RWPE2 (cell line): ENCODE measurements at regions not wholly inside any gene's neighbourhood (a gene's known extent, or its start where the extent isn't known, plus 50 kb on each side); places are given as distances from the start of the nearest gene placed in this dataset.

Experiments
- ATAC-seq: fragments of 200-7000 bp; cut with Tn5 transposase; 3 replicates; pipeline ENCODE4 v1.9.1; 2021; ENCODE audit warnings: low read depth
- DNase-seq: peaks from one replicate; pipeline ENCODE4 v3.0.0-alpha.2; 2020; ENCODE audit warnings: low spot score
- H3K27ac ChIP-seq: fragments of 450-650 bp; 2 replicates; pipeline ENCODE4 v1.5.1; 2017; ENCODE audit warnings: mild to moderate bottlenecking; ENCODE audit not compliant: poor library complexity, severe bottlenecking
- H3K27me3 ChIP-seq: fragments of 250-450 bp; sonication (Bioruptor Pico); 2 replicates; pipeline ENCODE4 v1.5.1; 2021; ENCODE audit warnings: mild to moderate bottlenecking, moderate library complexity; ENCODE audit not compliant: insufficient read depth, poor library complexity, severe bottlenecking
- H3K36me3 ChIP-seq: fragments of 250-450 bp; sonication (Bioruptor Pico); 2 replicates; pipeline ENCODE4 v1.5.1; 2020; ENCODE audit warnings: low read depth, mild to moderate bottlenecking, moderate library complexity
- H3K4me1 ChIP-seq: fragments of 250-450 bp; sonication (Bioruptor Pico); 2 replicates; pipeline ENCODE4 v1.5.1; 2021; ENCODE audit warnings: mild to moderate bottlenecking, moderate library complexity; ENCODE audit not compliant: insufficient read depth, poor library complexity, severe bottlenecking
- H3K4me3 ChIP-seq: fragments of 250-450 bp; sonication (Bioruptor Pico); 2 replicates; pipeline ENCODE4 v1.5.1; 2021; ENCODE audit warnings: mild to moderate bottlenecking, moderate library complexity; ENCODE audit not compliant: severe bottlenecking
- H3K9me3 ChIP-seq: fragments of 250-450 bp; sonication (Bioruptor Pico); 2 replicates; pipeline ENCODE4 v1.5.1; 2021; ENCODE audit warnings: mild to moderate bottlenecking, moderate library complexity; ENCODE audit not compliant: severe bottlenecking
- CTCF ChIP-seq: fragments of 450-650 bp; IDR thresholded peaks from one replicate; pipeline ENCODE4 v1.5.1; 2017; ENCODE audit warnings: mild to moderate bottlenecking, moderate library complexity; ENCODE audit not compliant: poor library complexity, severe bottlenecking

DNA sequence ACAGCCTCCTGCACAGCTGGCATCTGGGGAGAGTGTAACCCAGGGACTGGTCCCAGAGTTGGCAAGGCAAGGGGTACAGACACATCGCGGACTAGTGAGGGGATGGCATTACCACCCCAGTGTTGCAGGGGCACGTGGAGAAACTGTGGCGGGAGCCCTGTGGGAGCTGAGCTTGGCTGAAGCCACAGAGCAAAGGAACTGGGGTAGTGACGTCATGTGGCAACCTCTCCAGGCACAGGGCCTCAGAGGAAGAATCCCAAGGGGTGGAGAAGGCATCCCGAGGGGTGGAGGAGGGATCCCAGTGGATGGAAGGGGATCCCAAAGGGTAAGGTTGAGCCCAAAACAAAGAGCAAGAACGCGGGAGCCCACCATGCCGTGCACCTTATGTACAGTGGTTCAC, 70.1 kb downstream of the GSC start:
- Histone ChIP-seq H3K4me3 (no peak overlapping the region), H3K27ac (no peak overlapping the region), H3K9me3 (no peaks in the 10 kb centered on the region), H3K4me1 (no peaks in the 10 kb centered on the region), H3K36me3 (no peaks in the 10 kb centered on the region), H3K27me3 (no peaks in the 10 kb centered on the region)
- ATAC-seq (no peak), DNase-seq (no peak)
- TF ChIP-seq CTCF = no peak

DNA sequence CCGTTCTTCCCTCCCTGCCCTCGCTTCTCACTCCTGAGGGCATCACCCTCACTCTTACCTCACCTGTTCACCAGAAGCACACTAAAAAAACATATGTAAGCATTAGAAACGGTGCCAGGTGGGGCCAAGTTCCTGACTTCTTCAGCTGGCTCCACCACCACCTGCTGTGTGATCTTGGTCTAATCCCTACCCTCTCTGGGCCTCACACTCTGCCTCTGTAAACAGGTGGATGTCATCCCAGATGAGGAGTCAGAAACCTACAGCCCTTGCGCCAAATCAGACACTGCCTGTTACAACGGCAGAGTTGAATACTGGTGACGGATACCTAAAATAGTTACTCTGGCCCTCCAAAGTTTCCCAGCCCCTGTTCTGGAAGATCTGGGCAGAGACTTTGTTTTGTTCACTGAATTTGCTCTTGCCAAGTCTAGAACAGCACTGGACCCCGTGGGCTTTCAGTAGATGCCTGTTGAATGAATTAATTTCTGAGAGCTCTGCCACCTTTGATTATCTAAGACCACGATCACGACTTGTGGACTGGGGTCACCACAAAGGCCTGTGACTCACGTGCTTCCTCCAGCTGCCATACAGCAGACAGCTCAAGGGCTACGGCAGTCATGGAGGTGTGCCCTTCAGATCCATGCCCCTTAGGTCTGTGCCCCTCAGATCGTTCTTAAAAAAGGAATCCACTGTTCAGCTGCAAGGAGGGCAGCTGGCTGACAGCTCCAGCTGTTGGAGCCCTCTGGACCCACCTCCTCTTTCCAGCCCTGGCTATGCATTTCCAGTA, 71.9 kb downstream of the GSC start:
- no peak for TF ChIP-seq CTCF
- no peak overlapping the region for H3K4me3 ChIP-seq
- H3K36me3 ChIP-seq = no peaks in the 10 kb centered on the region
- no peaks in the 10 kb centered on the region for H3K4me1 ChIP-seq
- 0 out of 3 replicates have a peak, but pooled peaks have one; percentile 15 for ATAC-seq
- H3K27ac ChIP-seq = no peak overlapping the region
- DNase-seq = no peak
- H3K27me3 ChIP-seq = no peaks in the 10 kb centered on the region
- no peaks in the 10 kb centered on the region for H3K9me3 ChIP-seq

GRCh38 chr14:94696518-94696917, 73.4 kb downstream of the GSC start:
- no peaks in the 10 kb centered on the region for H3K27me3 ChIP-seq
- H3K36me3 ChIP-seq = no peaks in the 10 kb centered on the region
- ATAC-seq = no peak
- H3K4me3 ChIP-seq = no peak overlapping the region
- no peak overlapping the region for H3K27ac ChIP-seq
- no peak for DNase-seq
- TF ChIP-seq CTCF = no peak
- H3K9me3 ChIP-seq = no peaks in the 10 kb centered on the region
- H3K4me1 ChIP-seq = no peaks in the 10 kb centered on the region

DNA sequence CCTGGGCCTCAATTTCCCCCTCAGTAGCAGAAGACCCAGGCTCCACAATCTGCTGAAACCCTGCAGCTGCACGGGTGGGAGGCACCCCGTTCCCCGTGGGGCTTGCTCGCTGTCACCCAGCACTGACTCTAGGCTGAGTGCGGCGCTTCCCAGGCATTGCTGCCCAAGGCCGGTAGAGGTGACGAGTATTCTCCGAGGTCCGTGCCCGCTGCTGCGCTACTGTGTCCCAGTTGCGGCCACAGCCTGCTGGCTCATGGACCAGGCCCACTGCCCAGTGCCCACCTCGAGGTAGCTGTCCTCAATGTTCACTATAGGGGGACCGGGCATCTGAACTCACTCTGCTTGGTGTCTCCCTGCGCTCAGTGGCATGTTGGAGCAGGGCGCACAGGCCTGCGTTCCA, 74.7 kb downstream of the GSC start:
- ATAC-seq (no peak), DNase-seq (no peak)
- H3K4me3 ChIP-seq = no peak overlapping the region
- H3K4me1 ChIP-seq = no peaks in the 10 kb centered on the region
- H3K27me3 ChIP-seq = no peaks in the 10 kb centered on the region
- H3K9me3 ChIP-seq = no peaks in the 10 kb centered on the region
- no peak for TF ChIP-seq CTCF
- H3K36me3 ChIP-seq = no peaks in the 10 kb centered on the region
- H3K27ac ChIP-seq = no peak overlapping the region

GRCh38 chr14:94691660-94692034, 78.3 kb downstream of the GSC start:
- no peak overlapping the region for H3K4me3 ChIP-seq
- TF ChIP-seq CTCF = no peak
- no peak overlapping the region for H3K27ac ChIP-seq
- no peaks in the 10 kb centered on the region for H3K27me3 ChIP-seq
- no peaks in the 10 kb centered on the region for H3K9me3 ChIP-seq
- DNase-seq (no peak), ATAC-seq (no peak)
- no peaks in the 10 kb centered on the region for H3K36me3 ChIP-seq
- H3K4me1 ChIP-seq = no peaks in the 10 kb centered on the region
